GM23338 (cell line): ENCODE measurements at regions not wholly inside any gene's neighbourhood (a gene's known extent, or its start where the extent isn't known, plus 50 kb on each side); places are given as distances from the start of the nearest gene placed in this dataset.

Experiments
- ATAC-seq: fragments of 200-7000 bp; cut with Tn5 transposase; 3 replicates; pipeline ENCODE4 v1.9.1; 2020
- DNase-seq: peaks from one replicate; pipeline ENCODE4 v3.0.0-alpha.2; 2015; ENCODE audit warnings: low spot score
- H2AFZ ChIP-seq: fragments of 200-600 bp; sonication (generic); 2 replicates; pipeline ENCODE4 v1.8.0; 2016; ENCODE audit warnings: antibody characterized with exemption, mild to moderate bottlenecking, moderate library complexity
- H3F3A ChIP-seq: fragments of 200-600 bp; sonication (generic); replicated peaks from 2 replicates; pipeline ENCODE4 v1.8.0; 2017; ENCODE audit warnings: antibody characterized with exemption, mixed run types, low read depth
- H3K27ac ChIP-seq: fragments of 200-600 bp; sonication (generic); 2 replicates; pipeline ENCODE4 v1.6.1; 2016; ENCODE audit warnings: low read depth
- H3K27me3 ChIP-seq: fragments of 200-600 bp; sonication (generic); 2 replicates; pipeline ENCODE4 v1.8.0; 2016; ENCODE audit warnings: mild to moderate bottlenecking, mixed run types, moderate library complexity; ENCODE audit not compliant: insufficient read depth
- H3K36me3 ChIP-seq: fragments of 200-600 bp; sonication (generic); 2 replicates; pipeline ENCODE4 v1.8.0; 2016; ENCODE audit warnings: mild to moderate bottlenecking; ENCODE audit not compliant: insufficient read depth
- H3K4me1 ChIP-seq: fragments of 200-600 bp; sonication (generic); 2 replicates; pipeline ENCODE4 v1.8.0; 2016; ENCODE audit warnings: mild to moderate bottlenecking, moderate library complexity; ENCODE audit not compliant: insufficient read depth
- H3K4me2 ChIP-seq: fragments of 200-600 bp; sonication (generic); 2 replicates; pipeline ENCODE4 v1.7.1; 2017; ENCODE audit warnings: mixed run types
- H3K4me3 ChIP-seq: fragments of 200-600 bp; sonication (generic); 2 replicates; pipeline ENCODE4 v1.6.1; 2016; ENCODE audit warnings: mixed run types
- H3K79me2 ChIP-seq: fragments of 200-600 bp; sonication (generic); replicated peaks from 2 replicates; pipeline ENCODE4 v1.8.0; 2017; ENCODE audit warnings: mild to moderate bottlenecking; ENCODE audit not compliant: insufficient read depth
- H3K9me2 ChIP-seq: fragments of 200-600 bp; sonication (generic); 2 replicates; pipeline ENCODE4 v1.8.0; 2017; ENCODE audit not compliant: insufficient read depth
- H4K20me1 ChIP-seq: fragments of 200-600 bp; sonication (generic); replicated peaks from 2 replicates; pipeline ENCODE4 v1.8.0; 2017; ENCODE audit warnings: mild to moderate bottlenecking; ENCODE audit not compliant: insufficient read depth
- H3K27ac Mint-ChIP-seq: 2 replicates; pipeline ENCODE4 v1.8.0; 2020; ENCODE audit warnings: inconsistent platforms, mild to moderate bottlenecking, moderate library complexity, mixed read lengths
- H3K27me3 Mint-ChIP-seq: 3 replicates; pipeline ENCODE4 v1.8.0; 2022; ENCODE audit warnings: low read depth, mild to moderate bottlenecking, moderate library complexity, mixed read lengths, inconsistent platforms; ENCODE audit not compliant: insufficient read depth, poor library complexity
- H3K36me3 Mint-ChIP-seq: 3 replicates; pipeline ENCODE4 v1.8.0; 2021; ENCODE audit warnings: low read depth, mild to moderate bottlenecking, inconsistent platforms, moderate library complexity, mixed read lengths
- H3K4me1 Mint-ChIP-seq: 3 replicates; pipeline ENCODE4 v1.8.0; 2020; ENCODE audit warnings: mild to moderate bottlenecking, inconsistent platforms, mixed read lengths
- H3K4me3 Mint-ChIP-seq: 3 replicates; pipeline ENCODE4 v1.8.0; 2021; ENCODE audit warnings: moderate library complexity, mild to moderate bottlenecking, inconsistent platforms, mixed read lengths
- H3K9me3 Mint-ChIP-seq: 3 replicates; pipeline ENCODE4 v1.8.0; 2020; ENCODE audit warnings: moderate library complexity, mild to moderate bottlenecking, inconsistent platforms, mixed read lengths
- CREB1 ChIP-seq: fragments of 250-450 bp; sonication (Bioruptor Pico); IDR thresholded peaks from 2 replicates; pipeline ENCODE4 v1.5.0; 2020; ENCODE audit warnings: low read depth, mild to moderate bottlenecking, moderate library complexity
- EZH2 ChIP-seq: fragments of 200-600 bp; sonication (generic); IDR thresholded peaks from one replicate; pipeline ENCODE4 v1.8.0; 2017; ENCODE audit warnings: antibody characterized with exemption, mild to moderate bottlenecking, low read depth; ENCODE audit not compliant: unreplicated experiment
- EZH2phosphoT487 ChIP-seq: fragments of 200-600 bp; sonication (generic); IDR thresholded peaks from one replicate; pipeline ENCODE4 v1.8.1; 2018; ENCODE audit warnings: antibody characterized with exemption; ENCODE audit not compliant: unreplicated experiment
- JUNB ChIP-seq: IDR thresholded peaks from one replicate; pipeline ENCODE4 v1.6.1; 2016; ENCODE audit warnings: antibody characterized with exemption; ENCODE audit not compliant: unreplicated experiment
- NANOG ChIP-seq: IDR thresholded peaks from 2 replicates; pipeline ENCODE4 v1.6.1; 2016; ENCODE audit warnings: antibody characterized with exemption, borderline replicate concordance
- POLR2AphosphoS5 ChIP-seq: IDR thresholded peaks from 2 replicates; pipeline ENCODE4 v1.6.1; 2016; ENCODE audit warnings: antibody characterized with exemption, low read depth
- STAT1 ChIP-seq: IDR thresholded peaks from one replicate; pipeline ENCODE4 v1.6.1; 2016; ENCODE audit warnings: antibody characterized with exemption; ENCODE audit not compliant: unreplicated experiment
- ZNF114 ChIP-seq: fragments of 250-450 bp; sonication (Bioruptor Pico); IDR thresholded peaks from 2 replicates; pipeline ENCODE4 v1.5.0; 2020; ENCODE audit warnings: mild to moderate bottlenecking, moderate library complexity
- ZNF331 ChIP-seq: fragments of 250-450 bp; sonication (Bioruptor Pico); IDR thresholded peaks from 2 replicates; pipeline ENCODE4 v1.5.0; 2020; ENCODE audit warnings: low read depth, mild to moderate bottlenecking, moderate library complexity
- TF ChIP-seq, protein P1 (sequence below): IDR thresholded peaks from 2 replicates; pipeline ENCODE4 v1.6.1; 2016; ENCODE audit warnings: antibody characterized with exemption
- TF ChIP-seq, protein P2 (sequence below), 2 experiments: fragments of 200-600 bp in 1 of 2; sonication (generic) in 1 of 2; conservative IDR thresholded peaks; 2 replicates each; pipeline versions ENCODE4 v1.5.1 to v1.6.1; 2016 to 2017; ENCODE audit warnings: antibody characterized with exemption in 2 of 2, low read depth in 2 of 2, mild to moderate bottlenecking in 2 of 2, moderate library complexity in 1 of 2
- TF ChIP-seq, protein P3 (sequence below): fragments of 250-450 bp; sonication (Bioruptor Pico); IDR thresholded peaks from 2 replicates; pipeline ENCODE4 v1.5.0; 2020; ENCODE audit warnings: mild to moderate bottlenecking, moderate library complexity
- TF ChIP-seq, protein P4 (sequence below): IDR thresholded peaks from one replicate; pipeline ENCODE4 v1.6.1; 2018; ENCODE audit warnings: antibody characterized with exemption; ENCODE audit not compliant: unreplicated experiment

DNA sequence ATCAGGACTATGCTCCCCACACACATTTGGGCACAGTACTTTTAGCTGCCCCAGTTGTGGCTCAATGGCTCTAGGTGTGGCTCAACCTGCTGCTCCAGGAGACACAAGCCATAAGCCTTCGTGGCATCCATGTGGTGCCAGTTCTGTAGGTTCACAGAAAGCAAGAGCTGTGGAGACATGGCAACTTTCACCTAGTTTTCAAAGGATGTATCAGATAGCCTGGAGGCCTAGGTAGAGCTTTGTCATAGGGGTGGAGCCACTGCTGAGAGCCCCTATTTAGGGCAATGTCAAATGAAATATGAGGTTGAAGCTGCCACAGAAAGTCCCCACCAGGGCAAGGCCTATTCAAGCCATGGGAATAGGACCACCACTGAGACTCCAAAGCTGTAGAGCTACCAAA is 210.5 kb downstream of the LMO4 start:
- H3K27ac ChIP-seq: no peak overlapping the region
- no peaks in the 10 kb centered on the region for H3F3A ChIP-seq
- TF ChIP-seq ZNF331 (CRISPR knock-in tag) (no peak), POLR2AphosphoS5 (no peak), STAT1 (no peak), EZH2 (no peak), JUNB (no peak), NANOG (no peak), CREB1 (CRISPR knock-in tag) (no peak), EZH2phosphoT487 (no peak), ZNF114 (CRISPR knock-in tag) (no peak)
- TF ChIP-seq, protein P1, sequence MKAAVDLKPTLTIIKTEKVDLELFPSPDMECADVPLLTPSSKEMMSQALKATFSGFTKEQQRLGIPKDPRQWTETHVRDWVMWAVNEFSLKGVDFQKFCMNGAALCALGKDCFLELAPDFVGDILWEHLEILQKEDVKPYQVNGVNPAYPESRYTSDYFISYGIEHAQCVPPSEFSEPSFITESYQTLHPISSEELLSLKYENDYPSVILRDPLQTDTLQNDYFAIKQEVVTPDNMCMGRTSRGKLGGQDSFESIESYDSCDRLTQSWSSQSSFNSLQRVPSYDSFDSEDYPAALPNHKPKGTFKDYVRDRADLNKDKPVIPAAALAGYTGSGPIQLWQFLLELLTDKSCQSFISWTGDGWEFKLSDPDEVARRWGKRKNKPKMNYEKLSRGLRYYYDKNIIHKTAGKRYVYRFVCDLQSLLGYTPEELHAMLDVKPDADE: no peak
- TF ChIP-seq, protein P2, sequence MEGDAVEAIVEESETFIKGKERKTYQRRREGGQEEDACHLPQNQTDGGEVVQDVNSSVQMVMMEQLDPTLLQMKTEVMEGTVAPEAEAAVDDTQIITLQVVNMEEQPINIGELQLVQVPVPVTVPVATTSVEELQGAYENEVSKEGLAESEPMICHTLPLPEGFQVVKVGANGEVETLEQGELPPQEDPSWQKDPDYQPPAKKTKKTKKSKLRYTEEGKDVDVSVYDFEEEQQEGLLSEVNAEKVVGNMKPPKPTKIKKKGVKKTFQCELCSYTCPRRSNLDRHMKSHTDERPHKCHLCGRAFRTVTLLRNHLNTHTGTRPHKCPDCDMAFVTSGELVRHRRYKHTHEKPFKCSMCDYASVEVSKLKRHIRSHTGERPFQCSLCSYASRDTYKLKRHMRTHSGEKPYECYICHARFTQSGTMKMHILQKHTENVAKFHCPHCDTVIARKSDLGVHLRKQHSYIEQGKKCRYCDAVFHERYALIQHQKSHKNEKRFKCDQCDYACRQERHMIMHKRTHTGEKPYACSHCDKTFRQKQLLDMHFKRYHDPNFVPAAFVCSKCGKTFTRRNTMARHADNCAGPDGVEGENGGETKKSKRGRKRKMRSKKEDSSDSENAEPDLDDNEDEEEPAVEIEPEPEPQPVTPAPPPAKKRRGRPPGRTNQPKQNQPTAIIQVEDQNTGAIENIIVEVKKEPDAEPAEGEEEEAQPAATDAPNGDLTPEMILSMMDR (conservative IDR thresholded peaks at IDR 0.05; ENCODE audit: low read depth in 2 of 2): no peak
- TF ChIP-seq, protein P3, sequence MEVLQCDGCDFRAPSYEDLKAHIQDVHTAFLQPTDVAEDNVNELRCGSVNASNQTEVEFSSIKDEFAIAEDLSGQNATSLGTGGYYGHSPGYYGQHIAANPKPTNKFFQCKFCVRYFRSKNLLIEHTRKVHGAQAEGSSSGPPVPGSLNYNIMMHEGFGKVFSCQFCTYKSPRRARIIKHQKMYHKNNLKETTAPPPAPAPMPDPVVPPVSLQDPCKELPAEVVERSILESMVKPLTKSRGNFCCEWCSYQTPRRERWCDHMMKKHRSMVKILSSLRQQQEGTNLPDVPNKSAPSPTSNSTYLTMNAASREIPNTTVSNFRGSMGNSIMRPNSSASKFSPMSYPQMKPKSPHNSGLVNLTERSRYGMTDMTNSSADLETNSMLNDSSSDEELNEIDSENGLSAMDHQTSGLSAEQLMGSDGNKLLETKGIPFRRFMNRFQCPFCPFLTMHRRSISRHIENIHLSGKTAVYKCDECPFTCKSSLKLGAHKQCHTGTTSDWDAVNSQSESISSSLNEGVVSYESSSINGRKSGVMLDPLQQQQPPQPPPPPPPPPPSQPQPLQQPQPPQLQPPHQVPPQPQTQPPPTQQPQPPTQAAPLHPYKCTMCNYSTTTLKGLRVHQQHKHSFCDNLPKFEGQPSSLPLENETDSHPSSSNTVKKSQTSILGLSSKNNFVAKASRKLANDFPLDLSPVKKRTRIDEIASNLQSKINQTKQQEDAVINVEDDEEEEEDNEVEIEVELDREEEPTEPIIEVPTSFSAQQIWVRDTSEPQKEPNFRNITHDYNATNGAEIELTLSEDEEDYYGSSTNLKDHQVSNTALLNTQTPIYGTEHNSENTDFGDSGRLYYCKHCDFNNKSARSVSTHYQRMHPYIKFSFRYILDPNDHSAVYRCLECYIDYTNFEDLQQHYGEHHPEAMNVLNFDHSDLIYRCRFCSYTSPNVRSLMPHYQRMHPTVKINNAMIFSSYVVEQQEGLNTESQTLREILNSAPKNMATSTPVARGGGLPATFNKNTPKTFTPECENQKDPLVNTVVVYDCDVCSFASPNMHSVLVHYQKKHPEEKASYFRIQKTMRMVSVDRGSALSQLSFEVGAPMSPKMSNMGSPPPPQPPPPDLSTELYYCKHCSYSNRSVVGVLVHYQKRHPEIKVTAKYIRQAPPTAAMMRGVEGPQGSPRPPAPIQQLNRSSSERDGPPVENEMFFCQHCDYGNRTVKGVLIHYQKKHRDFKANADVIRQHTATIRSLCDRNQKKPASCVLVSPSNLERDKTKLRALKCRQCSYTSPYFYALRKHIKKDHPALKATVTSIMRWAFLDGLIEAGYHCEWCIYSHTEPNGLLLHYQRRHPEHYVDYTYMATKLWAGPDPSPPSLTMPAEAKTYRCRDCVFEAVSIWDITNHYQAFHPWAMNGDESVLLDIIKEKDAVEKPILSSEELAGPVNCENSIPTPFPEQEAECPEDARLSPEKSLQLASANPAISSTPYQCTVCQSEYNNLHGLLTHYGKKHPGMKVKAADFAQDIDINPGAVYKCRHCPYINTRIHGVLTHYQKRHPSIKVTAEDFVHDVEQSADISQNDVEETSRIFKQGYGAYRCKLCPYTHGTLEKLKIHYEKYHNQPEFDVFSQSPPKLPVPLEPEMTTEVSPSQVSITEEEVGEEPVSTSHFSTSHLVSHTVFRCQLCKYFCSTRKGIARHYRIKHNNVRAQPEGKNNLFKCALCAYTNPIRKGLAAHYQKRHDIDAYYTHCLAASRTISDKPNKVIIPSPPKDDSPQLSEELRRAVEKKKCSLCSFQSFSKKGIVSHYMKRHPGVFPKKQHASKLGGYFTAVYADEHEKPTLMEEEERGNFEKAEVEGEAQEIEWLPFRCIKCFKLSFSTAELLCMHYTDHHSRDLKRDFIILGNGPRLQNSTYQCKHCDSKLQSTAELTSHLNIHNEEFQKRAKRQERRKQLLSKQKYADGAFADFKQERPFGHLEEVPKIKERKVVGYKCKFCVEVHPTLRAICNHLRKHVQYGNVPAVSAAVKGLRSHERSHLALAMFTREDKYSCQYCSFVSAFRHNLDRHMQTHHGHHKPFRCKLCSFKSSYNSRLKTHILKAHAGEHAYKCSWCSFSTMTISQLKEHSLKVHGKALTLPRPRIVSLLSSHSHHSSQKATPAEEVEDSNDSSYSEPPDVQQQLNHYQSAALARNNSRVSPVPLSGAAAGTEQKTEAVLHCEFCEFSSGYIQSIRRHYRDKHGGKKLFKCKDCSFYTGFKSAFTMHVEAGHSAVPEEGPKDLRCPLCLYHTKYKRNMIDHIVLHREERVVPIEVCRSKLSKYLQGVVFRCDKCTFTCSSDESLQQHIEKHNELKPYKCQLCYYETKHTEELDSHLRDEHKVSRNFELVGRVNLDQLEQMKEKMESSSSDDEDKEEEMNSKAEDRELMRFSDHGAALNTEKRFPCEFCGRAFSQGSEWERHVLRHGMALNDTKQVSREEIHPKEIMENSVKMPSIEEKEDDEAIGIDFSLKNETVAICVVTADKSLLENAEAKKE (CRISPR knock-in tag): no peak
- TF ChIP-seq, protein P4, sequence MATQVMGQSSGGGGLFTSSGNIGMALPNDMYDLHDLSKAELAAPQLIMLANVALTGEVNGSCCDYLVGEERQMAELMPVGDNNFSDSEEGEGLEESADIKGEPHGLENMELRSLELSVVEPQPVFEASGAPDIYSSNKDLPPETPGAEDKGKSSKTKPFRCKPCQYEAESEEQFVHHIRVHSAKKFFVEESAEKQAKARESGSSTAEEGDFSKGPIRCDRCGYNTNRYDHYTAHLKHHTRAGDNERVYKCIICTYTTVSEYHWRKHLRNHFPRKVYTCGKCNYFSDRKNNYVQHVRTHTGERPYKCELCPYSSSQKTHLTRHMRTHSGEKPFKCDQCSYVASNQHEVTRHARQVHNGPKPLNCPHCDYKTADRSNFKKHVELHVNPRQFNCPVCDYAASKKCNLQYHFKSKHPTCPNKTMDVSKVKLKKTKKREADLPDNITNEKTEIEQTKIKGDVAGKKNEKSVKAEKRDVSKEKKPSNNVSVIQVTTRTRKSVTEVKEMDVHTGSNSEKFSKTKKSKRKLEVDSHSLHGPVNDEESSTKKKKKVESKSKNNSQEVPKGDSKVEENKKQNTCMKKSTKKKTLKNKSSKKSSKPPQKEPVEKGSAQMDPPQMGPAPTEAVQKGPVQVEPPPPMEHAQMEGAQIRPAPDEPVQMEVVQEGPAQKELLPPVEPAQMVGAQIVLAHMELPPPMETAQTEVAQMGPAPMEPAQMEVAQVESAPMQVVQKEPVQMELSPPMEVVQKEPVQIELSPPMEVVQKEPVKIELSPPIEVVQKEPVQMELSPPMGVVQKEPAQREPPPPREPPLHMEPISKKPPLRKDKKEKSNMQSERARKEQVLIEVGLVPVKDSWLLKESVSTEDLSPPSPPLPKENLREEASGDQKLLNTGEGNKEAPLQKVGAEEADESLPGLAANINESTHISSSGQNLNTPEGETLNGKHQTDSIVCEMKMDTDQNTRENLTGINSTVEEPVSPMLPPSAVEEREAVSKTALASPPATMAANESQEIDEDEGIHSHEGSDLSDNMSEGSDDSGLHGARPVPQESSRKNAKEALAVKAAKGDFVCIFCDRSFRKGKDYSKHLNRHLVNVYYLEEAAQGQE: no peak
- Mint-ChIP-seq H3K9me3 (peaks cover 18% of the 10 kb centered on the region), H3K36me3 (peaks cover 11% of the 10 kb centered on the region; the same call in 2 of the 3 replicates), H3K4me3 (no peak overlapping the region), H3K4me1 (no peaks in the 10 kb centered on the region), H3K27ac (no peak overlapping the region), H3K27me3 (no peaks in the 10 kb centered on the region)
- no peak overlapping the region for H2AFZ ChIP-seq
- no peaks in the 10 kb centered on the region for H3K79me2 ChIP-seq
- no peaks in the 10 kb centered on the region for H3K4me1 ChIP-seq
- no peaks in the 10 kb centered on the region for H4K20me1 ChIP-seq
- H3K4me3 ChIP-seq: no peak overlapping the region
- DNase-seq (no peak), ATAC-seq (no peak)
- no peaks in the 10 kb centered on the region for H3K27me3 ChIP-seq
- no peaks in the 10 kb centered on the region for H3K9me2 ChIP-seq
- no peak overlapping the region for H3K4me2 ChIP-seq
- 0 out of 2 replicates have a peak, but pooled peaks cover 4% of the 10 kb centered on the region for H3K36me3 ChIP-seq
